ENCODE measurements at regions not wholly inside any gene's neighbourhood (a gene's known extent, or its start where the extent isn't known, plus 50 kb on each side); places are given as distances from the start of the nearest gene placed in this dataset.

DNA sequence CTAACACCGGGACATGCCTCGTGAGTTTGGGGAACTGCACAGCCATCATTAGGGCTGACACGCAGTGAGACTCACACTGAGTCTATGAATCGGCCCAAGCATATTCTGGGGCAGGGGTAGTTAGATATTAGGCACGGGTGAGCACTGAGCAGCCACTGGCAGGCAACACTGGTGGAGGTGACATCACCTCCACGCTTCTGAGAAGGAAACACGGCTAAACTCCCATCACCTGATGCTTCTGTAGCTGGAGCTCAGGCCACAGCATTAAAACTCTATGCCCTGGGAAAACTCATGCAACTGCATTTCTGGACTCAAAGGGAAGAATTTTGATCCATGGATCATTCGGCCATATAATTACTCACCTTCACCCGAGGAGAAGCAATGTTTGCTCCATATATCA, 100.8 kb upstream of the OTUD4 start:
- Mint-ChIP-seq H3K36me3 (ENCODE audit: low read depth, unreplicated experiment) (no peaks in the 10 kb centered on the region), H3K27me3 (ENCODE audit: unreplicated experiment) (peaks cover 5% of the 10 kb centered on the region), H3K4me3 (ENCODE audit: unreplicated experiment) (no peak overlapping the region), H3K9me3 (ENCODE audit: unreplicated experiment) (no peaks in the 10 kb centered on the region), H3K4me1 (ENCODE audit: unreplicated experiment) (peaks cover 27% of the 10 kb centered on the region), H3K27ac (ENCODE audit: unreplicated experiment) (no peak overlapping the region)
- TF ChIP-seq, protein P1, sequence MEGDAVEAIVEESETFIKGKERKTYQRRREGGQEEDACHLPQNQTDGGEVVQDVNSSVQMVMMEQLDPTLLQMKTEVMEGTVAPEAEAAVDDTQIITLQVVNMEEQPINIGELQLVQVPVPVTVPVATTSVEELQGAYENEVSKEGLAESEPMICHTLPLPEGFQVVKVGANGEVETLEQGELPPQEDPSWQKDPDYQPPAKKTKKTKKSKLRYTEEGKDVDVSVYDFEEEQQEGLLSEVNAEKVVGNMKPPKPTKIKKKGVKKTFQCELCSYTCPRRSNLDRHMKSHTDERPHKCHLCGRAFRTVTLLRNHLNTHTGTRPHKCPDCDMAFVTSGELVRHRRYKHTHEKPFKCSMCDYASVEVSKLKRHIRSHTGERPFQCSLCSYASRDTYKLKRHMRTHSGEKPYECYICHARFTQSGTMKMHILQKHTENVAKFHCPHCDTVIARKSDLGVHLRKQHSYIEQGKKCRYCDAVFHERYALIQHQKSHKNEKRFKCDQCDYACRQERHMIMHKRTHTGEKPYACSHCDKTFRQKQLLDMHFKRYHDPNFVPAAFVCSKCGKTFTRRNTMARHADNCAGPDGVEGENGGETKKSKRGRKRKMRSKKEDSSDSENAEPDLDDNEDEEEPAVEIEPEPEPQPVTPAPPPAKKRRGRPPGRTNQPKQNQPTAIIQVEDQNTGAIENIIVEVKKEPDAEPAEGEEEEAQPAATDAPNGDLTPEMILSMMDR (IDR thresholded peaks at IDR 0.05; ENCODE audit: unreplicated experiment), result no peak
- DNase-seq (ENCODE audit: low spot score), result no peak

DNA sequence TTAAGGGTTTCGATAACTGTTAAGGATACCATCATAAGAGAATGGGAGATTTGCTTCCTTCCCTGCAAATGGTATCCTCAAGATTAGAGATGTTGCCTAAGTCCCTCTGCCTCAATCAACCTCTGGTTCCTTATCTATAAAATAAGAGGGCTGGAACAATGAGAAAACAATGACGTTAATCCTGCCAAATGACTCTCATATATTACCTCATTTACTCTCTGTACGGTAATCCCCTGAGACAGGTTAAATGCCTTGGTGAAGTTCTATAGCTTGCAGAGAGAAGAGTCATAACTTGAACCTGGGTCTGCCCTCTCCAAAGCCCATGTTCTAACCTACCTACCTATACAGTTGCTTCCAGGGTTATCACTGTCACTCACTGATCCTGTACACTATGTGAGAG, 100.2 kb upstream of the OTUD4 start:
- no peaks in the 10 kb centered on the region for H3K9me3 Mint-ChIP-seq (ENCODE audit: unreplicated experiment)
- TF ChIP-seq, protein P1 (IDR thresholded peaks at IDR 0.05; ENCODE audit: unreplicated experiment), result no peak
- no peak overlapping the region for H3K27ac Mint-ChIP-seq (ENCODE audit: unreplicated experiment)
- H3K27me3 Mint-ChIP-seq (ENCODE audit: unreplicated experiment), result peaks cover 5% of the 10 kb centered on the region
- DNase-seq (ENCODE audit: low spot score), result no peak
- no peak overlapping the region for H3K4me3 Mint-ChIP-seq (ENCODE audit: unreplicated experiment)
- H3K4me1 Mint-ChIP-seq (ENCODE audit: unreplicated experiment), result peaks cover 21% of the 10 kb centered on the region
- no peaks in the 10 kb centered on the region for H3K36me3 Mint-ChIP-seq (ENCODE audit: low read depth, unreplicated experiment)

DNA sequence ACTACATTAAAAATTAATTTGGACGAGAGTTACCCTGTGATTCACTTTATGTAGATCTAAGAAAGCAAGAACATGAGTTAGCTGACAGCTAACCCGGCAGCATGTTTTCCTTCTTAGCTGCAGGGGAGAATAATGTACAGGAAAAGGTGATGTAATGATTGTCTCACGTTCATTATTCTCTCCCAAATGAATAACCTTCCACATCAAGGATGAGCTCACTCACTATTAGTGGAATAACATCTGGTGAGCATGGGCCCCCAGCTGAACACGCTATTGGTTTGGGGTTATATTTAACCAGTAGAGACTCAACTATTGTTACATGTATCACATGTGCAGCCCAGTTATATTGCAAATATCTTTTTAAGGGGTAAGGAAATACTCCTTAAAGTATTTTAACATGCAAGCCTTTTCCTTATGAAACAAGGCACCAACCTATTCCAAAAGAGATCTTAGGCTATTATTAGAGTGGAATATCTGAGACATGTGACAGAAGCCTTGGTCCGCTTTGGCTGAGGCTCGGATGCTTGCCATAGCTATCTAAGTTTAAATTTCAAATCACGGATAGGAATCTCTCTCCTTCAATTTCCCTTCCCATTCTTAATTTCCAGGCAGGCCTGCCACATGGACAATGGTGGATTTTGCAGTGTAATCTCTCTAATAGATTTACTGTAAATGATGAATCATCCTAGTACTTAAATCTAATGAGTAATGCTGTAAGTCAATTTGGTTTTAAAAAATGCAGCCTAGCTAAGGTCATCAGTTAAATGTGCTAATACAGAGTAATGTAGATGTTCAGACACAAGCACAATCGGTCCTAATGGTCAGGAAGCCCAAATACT, 99.0 kb upstream of the OTUD4 start:
- H3K36me3 Mint-ChIP-seq (ENCODE audit: low read depth, unreplicated experiment), result no peaks in the 10 kb centered on the region
- peaks cover 5% of the 10 kb centered on the region for H3K27me3 Mint-ChIP-seq (ENCODE audit: unreplicated experiment)
- peaks cover 15% of the 10 kb centered on the region for H3K4me1 Mint-ChIP-seq (ENCODE audit: unreplicated experiment)
- no peak for DNase-seq (ENCODE audit: low spot score)
- TF ChIP-seq, protein P1 (IDR thresholded peaks at IDR 0.05; ENCODE audit: unreplicated experiment), result no peak
- no peak overlapping the region for H3K4me3 Mint-ChIP-seq (ENCODE audit: unreplicated experiment)
- H3K27ac Mint-ChIP-seq (ENCODE audit: unreplicated experiment), result no peak overlapping the region
- no peaks in the 10 kb centered on the region for H3K9me3 Mint-ChIP-seq (ENCODE audit: unreplicated experiment)

DNA sequence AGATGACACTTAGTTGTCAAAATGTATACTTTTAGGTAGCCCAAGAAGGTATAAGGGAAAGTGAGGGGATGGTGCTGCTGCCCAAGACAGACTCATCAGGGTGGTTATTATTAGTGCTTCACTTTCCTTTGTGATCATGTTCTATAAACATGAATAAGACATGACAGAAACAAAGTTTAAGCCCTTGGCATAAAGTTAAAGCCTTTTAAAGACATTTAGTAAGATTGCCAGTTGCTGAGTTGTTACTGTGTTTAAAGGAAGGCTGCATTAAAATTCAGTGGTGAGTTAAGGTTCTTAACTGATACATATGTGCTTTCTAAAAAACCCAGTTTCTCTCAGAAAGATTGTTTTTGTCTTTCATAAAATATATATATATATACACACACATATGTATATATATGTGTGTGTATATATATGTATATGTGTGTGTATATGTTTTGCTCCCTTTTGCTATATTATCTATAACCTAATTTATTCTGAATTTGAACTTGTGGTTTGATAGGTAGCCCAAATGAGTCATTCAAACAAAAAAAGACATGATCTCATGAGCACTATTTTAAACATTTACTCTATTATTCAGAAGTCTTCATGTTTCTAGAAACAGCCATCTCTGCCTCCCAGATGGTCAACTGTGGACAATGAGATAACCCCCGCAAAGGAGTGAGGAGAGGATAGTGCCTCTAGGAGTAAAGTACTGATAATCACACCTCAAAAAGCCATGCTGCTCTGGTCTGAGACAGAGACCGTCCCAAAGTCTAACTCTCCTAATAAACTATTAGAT, 98.1 kb upstream of the OTUD4 start:
- no peak for DNase-seq (ENCODE audit: low spot score)
- H3K36me3 Mint-ChIP-seq (ENCODE audit: low read depth, unreplicated experiment), result no peaks in the 10 kb centered on the region
- H3K27me3 Mint-ChIP-seq (ENCODE audit: unreplicated experiment), result peaks cover 5% of the 10 kb centered on the region
- H3K4me1 Mint-ChIP-seq (ENCODE audit: unreplicated experiment), result peaks cover 8% of the 10 kb centered on the region
- no peak overlapping the region for H3K27ac Mint-ChIP-seq (ENCODE audit: unreplicated experiment)
- H3K9me3 Mint-ChIP-seq (ENCODE audit: unreplicated experiment), result no peaks in the 10 kb centered on the region
- no peak overlapping the region for H3K4me3 Mint-ChIP-seq (ENCODE audit: unreplicated experiment)
- TF ChIP-seq, protein P1 (IDR thresholded peaks at IDR 0.05; ENCODE audit: unreplicated experiment), result no peak

DNA sequence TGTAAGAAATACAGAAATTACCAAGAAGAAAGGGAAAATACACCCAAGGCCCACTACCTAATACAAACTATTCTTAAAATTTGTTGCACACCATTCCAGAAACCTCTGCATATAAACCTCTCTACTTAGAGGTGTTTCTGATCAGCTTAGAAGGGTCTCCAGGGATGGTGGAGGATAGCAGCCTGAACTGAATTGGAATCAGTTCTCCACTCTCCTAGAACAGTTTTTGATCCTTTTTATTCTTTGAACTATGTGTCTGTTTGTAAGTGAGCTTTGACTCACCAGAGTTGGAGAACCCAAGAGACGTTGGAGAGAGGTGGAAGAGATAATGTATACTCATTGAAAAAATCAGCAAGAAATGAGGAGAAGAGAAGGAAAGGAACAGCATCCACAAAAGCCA, 96.6 kb upstream of the OTUD4 start:
- no peak overlapping the region for H3K27ac Mint-ChIP-seq (ENCODE audit: unreplicated experiment)
- TF ChIP-seq, protein P1 (IDR thresholded peaks at IDR 0.05; ENCODE audit: unreplicated experiment), result no peak
- H3K4me3 Mint-ChIP-seq (ENCODE audit: unreplicated experiment), result no peak overlapping the region
- DNase-seq (ENCODE audit: low spot score), result no peak
- H3K4me1 Mint-ChIP-seq (ENCODE audit: unreplicated experiment), result peaks cover 6% of the 10 kb centered on the region
- peaks cover 5% of the 10 kb centered on the region for H3K27me3 Mint-ChIP-seq (ENCODE audit: unreplicated experiment)
- no peaks in the 10 kb centered on the region for H3K36me3 Mint-ChIP-seq (ENCODE audit: low read depth, unreplicated experiment)
- no peaks in the 10 kb centered on the region for H3K9me3 Mint-ChIP-seq (ENCODE audit: unreplicated experiment)
